Activated gamma-delta T cell treated with Interleukin-2 at 50 U/mL for 16 hours (primary cell): ENCODE measurements at regions not wholly inside any gene's neighbourhood (a gene's known extent, or its start where the extent isn't known, plus 50 kb on each side); places are given as distances from the start of the nearest gene placed in this dataset.
A peak's percentile ranks its signal among the peaks of the same experiment; 100 is the strongest.

ENCODE experiments used
- DNase-seq: peaks from one replicate; pipeline ENCODE4 v3.0.0-alpha.2; 2020

DNA sequence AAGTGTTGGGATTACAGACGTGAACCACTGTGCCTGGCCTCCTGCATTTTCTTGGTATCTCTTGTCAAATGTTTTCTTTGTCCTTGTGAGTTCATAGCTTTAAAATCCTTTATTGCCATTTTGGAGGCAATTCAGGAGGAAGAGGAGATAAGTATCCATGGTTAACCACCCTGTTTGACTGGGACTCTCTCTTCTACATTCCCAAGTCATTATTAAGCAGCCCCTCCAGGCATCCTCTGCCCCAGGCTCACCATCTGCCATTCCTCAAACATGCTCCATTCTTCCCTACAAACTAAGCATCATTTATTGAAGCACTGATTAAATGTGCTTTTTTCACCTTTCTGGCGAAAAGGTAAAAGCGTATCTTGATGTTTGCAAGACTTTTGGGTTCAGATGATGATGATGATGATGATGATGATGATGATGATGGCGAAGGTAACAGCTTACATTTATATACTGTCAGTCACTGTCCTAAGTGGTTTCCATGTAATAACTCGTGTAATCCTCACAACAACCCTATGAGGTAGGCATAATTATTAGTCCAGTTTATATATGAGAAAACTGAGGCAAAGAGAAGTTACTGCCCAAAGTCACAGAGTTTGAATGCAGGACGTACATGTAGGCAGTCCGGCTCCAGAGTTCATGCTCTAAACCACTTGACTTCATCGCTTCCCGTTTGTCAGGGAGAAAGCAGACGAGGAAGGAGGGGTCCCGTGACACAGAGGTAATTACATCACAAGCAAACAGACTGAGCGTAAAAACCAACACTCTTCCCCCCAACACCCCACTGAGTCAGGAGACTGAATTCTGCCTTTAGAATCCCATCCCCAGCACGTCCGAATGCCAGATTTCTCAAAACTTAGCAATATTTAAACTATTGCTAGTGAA is 69.7 kb upstream of the ACKR3 start:
- DNase-seq: no peak

GRCh38 chr2:236501026-236501425 is 68.6 kb upstream of the ACKR3 start:
- DNase-seq: no peak

- DNase-seq: no peak
Observed at GRCh38 chr2:236501531-236501930, 68.1 kb upstream of the ACKR3 start.

DNA sequence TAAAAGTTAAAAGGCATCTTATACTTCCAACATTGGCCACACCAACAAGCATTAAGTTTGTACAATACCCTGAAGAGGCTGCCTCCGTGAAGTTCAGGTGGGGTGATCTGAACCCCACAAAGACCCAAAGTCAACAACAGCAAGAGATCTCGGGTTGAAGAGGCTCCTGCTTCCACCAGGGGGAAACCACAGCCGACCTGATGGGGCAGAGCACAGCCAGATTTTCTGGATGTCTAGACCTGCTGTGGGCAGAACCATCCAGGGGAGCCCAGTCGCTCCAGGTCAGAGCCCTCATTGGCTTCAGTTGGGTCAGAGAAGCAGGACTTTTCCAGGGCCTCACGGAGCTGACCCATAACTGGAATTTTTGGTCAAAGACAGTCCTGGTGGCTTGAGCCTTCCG is 66.5 kb upstream of the ACKR3 start:
- no peak for DNase-seq

GRCh38 chr2:236503583-236503982 is 66.0 kb upstream of the ACKR3 start:
- no peak for DNase-seq

DNA sequence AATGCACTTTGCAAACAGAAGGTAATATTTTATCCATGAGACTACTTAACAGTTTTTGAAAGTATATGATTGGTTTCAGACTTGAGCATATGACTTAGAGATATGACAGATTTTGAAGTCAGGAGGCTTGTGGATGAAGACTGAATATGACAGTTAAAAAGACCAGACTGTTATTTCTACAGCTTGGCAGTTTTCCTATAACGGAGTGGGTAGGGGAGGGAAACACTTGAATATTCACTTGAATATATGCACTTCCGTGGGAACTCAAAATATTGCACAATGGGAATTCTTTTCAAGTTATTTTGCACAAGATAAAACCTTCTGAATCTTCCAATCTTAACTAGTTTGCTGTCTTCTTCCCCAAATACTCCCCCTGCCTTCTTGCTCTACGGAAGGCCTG is 64.6 kb upstream of the ACKR3 start:
- DNase-seq: no peak

- no peak for DNase-seq
Observed at GRCh38 chr2:236505648-236506047, 64.0 kb upstream of the ACKR3 start.

DNA sequence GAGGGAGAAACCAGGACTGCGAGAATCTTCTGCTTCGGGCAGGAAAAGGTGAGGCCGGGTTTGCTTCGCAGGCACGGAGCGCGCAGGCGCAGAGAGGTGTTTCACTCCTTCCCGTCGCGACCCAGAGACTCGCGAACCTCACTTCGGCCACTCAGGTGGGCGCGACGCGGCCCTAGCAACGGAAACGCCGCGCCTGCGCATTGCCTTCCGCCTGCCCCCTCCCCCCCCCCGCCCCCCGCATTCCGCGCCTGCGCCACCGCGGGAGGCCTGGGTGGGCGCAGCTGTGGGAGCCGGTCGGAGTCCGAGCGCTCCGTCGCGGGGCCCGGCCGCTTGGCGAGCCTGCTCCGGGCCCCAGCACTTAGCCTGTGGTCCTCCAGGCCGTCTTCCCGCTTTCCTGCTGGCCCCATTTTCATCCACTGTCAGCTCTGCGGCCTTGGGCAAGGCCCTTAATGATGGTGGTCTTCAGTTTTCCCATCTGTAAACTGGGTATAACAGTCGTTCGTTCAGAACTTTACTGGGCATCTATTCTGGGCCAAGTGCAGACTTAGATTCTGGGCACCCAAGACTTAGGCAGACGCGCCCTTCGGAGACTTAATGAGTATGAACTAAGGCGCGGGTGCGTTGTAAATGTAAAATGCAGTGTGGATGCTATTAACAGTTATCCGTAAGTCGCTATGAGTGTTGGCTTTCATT is 62.1 kb upstream of the ACKR3 start:
- peak; percentile 68 for DNase-seq

DNA sequence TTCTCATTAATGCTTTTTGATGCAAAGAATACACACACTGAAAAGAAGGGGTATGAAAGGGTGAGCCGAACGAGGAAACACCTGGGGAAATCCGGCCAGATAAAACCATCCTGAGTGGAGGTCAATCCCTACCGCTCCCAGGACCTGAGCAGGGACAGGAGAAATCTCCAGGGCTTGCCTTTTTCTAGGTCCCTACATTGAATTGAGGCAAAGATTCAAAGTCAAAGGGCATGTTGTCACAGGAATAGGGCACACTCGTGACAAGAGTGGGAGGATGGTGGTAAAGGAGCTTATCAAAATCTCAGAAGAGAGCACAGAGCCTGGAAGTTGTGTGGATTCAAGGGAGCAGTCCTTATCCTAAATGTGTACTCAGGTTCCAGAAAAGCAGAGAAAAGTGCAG is 61.2 kb upstream of the ACKR3 start:
- no peak for DNase-seq

GRCh38 chr2:236510034-236510433 is 59.6 kb upstream of the ACKR3 start:
- DNase-seq: no peak

DNA sequence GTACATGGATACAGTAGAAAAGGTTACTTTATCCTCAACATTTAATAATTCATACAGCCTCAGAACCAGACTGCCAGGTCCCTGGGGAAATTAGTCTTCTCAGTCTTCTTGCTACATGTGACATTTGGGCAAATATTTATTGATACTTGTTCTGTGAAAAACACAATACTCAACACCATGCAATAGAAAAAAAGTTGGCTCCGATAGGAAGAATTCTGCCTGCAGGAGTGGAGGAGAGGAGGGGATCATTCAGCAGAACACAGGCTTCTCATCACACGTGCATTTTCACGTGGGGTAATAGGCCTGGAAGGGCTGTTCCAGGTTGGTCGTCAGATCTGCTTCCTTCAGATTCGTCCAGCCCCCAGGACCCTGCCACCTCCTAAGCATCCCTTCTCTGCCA is 58.4 kb upstream of the ACKR3 start:
- no peak for DNase-seq

DNA sequence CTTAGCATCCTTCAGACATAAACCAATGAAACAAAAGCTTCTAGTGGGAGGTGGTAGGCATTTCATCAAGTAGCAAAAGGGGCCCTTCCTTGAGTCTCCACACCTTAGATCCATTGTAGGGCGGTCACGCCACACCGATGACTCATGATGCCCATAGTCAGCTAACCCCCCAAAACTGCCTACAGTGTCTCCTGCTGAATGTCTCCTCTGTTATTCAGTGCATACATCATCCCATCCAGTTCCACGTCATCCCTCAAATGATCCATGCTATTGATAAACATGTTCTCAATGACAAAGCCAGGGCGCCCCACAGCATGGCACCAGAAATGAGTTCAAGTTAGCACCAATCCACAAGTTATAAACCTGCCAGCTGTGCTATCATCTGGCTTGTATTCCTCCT is 57.4 kb upstream of the ACKR3 start:
- no peak for DNase-seq

- peak; percentile 70 for DNase-seq
Observed at GRCh38 chr2:236512902-236513435, 56.7 kb upstream of the ACKR3 start.

DNA sequence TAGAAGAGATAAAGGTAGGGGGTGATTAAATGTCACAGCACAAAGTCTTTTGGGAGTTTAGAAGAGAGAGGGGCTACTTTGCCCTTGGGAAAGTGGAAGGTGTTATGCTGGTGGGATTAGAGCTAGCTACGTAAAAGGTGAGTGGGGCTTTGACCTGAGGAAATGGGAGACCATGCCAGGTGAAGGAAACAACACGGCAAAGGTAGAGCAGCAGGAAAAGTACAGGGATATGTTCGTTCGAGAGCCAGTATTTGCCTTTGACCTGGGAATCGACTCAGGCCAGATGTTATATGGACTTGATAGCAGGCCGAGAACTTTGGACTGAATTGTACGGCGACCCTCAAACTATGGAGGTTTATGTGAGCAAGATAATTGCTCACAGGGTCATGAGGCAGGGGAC is 55.7 kb upstream of the ACKR3 start:
- DNase-seq: no peak

GRCh38 chr2:236516708-236517107 is 52.9 kb upstream of the ACKR3 start:
- no peak for DNase-seq

- DNase-seq: no peak
Observed at GRCh38 chr2:236517251-236518031, 52.2 kb upstream of the ACKR3 start.
